BE2C (cell line): ENCODE measurements at regions not wholly inside any gene's neighbourhood (a gene's known extent, or its start where the extent isn't known, plus 50 kb on each side); places are given as distances from the start of the nearest gene placed in this dataset.
"Not testable (repeated sequence)": the region's sequence is repeated elsewhere in the genome, so short reads cannot be mapped to it uniquely, and the experiment has no call there.

Experiments used
- DNase-seq: peaks from one replicate; pipeline ENCODE4 v3.0.0-alpha.2; 2020
- H3K27me3 ChIP-seq: fragments of 250-450 bp; sonication (Bioruptor Pico); 2 replicates; pipeline ENCODE4 v1.5.1; 2020; ENCODE audit warnings: mild to moderate bottlenecking
- H3K36me3 ChIP-seq: fragments of 250-450 bp; sonication (Bioruptor Pico); 2 replicates; pipeline ENCODE4 v1.5.1; 2020; ENCODE audit warnings: mild to moderate bottlenecking
- H3K4me1 ChIP-seq: fragments of 250-450 bp; sonication (Bioruptor Pico); 2 replicates; pipeline ENCODE4 v1.5.1; 2020
- H3K4me3 ChIP-seq: 2 replicates; pipeline ENCODE4 v1.5.1; 2011; ENCODE audit warnings: low read depth, low read length
- H3K9me3 ChIP-seq: fragments of 250-450 bp; sonication (Bioruptor Pico); 2 replicates; pipeline ENCODE4 v1.5.1; 2020
- CTCF ChIP-seq: IDR thresholded peaks from 2 replicates; pipeline ENCODE4 v1.5.1; 2012; ENCODE audit warnings: mild to moderate bottlenecking, low read depth, low read length

DNA sequence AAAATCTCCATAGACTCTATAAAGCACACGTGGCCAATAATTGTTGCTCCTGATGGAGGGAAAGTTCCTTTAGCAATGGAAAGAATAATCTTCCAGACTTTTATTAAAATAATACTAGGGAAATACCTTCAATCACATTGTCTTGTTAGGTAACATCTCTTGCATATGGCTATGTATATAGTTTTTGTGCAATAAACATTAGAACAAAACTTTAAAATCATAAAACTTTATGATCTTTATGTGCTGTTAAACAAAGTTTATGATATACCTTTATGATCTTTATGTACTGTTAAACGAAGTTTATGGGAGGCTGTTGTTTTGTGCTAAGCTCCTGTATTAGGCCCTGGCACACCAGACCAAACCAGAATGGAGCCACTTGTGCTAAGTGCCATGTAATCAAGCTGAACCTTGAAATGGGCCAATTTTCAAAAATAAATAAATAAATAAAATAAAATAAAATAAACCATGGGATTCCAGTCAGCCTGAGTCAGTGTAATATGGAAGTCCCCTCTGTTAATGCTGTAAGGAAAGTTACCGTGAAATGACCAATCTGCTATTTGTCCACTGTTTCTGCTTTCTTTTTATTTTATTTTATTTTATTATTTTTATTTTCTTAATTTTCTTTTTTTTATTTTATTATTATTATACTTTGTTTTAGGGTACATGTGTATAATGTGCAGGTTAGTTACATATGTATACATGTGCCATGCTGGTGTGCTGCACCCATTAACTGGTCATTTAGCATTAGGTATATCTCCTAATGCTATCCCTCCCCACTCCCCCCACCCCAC, 431.3 kb downstream of the SPATA31D1 start:
- Histone ChIP-seq H3K4me3 (no peak overlapping the region), H3K27me3 (no peaks in the 10 kb centered on the region), H3K4me1 (no peaks in the 10 kb centered on the region), H3K36me3 (no peaks in the 10 kb centered on the region), H3K9me3 (no peaks in the 10 kb centered on the region)
- DNase-seq, result no peak
- no peak for TF ChIP-seq CTCF

GRCh38 chr9:82421498-82421897, 432.9 kb downstream of the SPATA31D1 start:
- H3K4me3 ChIP-seq, result no peak overlapping the region
- no peaks in the 10 kb centered on the region for H3K4me1 ChIP-seq
- no peaks in the 10 kb centered on the region for H3K27me3 ChIP-seq
- no peak for DNase-seq
- H3K36me3 ChIP-seq, result no peaks in the 10 kb centered on the region
- no peaks in the 10 kb centered on the region for H3K9me3 ChIP-seq
- TF ChIP-seq CTCF, result no peak

- no peak for DNase-seq
- TF ChIP-seq CTCF, result no peak
- Histone ChIP-seq H3K4me3 (no peak overlapping the region), H3K4me1 (no peaks in the 10 kb centered on the region), H3K27me3 (no peaks in the 10 kb centered on the region), H3K36me3 (no peaks in the 10 kb centered on the region), H3K9me3 (no peaks in the 10 kb centered on the region)
These were observed 435.1 kb downstream of the SPATA31D1 start for GRCh38 chr9:82423700-82424099.

DNA sequence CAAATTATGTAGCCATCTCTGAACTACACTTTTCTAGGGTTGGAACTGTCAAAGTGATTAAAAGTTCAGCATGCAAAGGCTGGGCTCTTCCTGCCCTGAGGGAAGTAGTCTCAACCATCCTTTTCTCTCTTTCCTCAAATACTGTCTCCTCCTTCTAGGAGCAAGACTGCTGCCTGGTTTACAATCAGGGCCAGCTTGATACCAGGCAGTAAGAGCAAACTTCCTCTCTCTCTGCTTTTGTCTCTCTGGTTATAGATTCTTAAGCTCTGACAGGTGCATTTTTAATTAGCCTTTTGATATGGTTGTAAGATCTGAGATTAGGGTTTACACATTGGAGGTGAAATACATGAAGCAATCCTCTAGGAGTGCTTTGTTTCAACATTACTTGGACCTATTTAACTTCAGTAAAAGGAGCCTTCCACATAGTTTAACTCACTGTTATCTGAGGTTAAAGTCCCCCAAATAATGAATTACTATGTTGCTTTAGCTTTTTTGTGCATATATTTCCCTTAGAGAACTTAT, 436.1 kb downstream of the SPATA31D1 start:
- no peaks in the 10 kb centered on the region for H3K27me3 ChIP-seq
- no peak for DNase-seq
- H3K9me3 ChIP-seq, result no peaks in the 10 kb centered on the region
- no peaks in the 10 kb centered on the region for H3K4me1 ChIP-seq
- no peak overlapping the region for H3K4me3 ChIP-seq
- no peak for TF ChIP-seq CTCF
- no peaks in the 10 kb centered on the region for H3K36me3 ChIP-seq

- no peaks in the 10 kb centered on the region for H3K36me3 ChIP-seq
- no peaks in the 10 kb centered on the region for H3K27me3 ChIP-seq
- no peaks in the 10 kb centered on the region for H3K9me3 ChIP-seq
- TF ChIP-seq CTCF, result no peak
- no peak overlapping the region for H3K4me3 ChIP-seq
- DNase-seq, result no peak
- no peaks in the 10 kb centered on the region for H3K4me1 ChIP-seq
These were observed 442.5 kb downstream of the SPATA31D1 start for GRCh38 chr9:82431121-82431520.

DNA sequence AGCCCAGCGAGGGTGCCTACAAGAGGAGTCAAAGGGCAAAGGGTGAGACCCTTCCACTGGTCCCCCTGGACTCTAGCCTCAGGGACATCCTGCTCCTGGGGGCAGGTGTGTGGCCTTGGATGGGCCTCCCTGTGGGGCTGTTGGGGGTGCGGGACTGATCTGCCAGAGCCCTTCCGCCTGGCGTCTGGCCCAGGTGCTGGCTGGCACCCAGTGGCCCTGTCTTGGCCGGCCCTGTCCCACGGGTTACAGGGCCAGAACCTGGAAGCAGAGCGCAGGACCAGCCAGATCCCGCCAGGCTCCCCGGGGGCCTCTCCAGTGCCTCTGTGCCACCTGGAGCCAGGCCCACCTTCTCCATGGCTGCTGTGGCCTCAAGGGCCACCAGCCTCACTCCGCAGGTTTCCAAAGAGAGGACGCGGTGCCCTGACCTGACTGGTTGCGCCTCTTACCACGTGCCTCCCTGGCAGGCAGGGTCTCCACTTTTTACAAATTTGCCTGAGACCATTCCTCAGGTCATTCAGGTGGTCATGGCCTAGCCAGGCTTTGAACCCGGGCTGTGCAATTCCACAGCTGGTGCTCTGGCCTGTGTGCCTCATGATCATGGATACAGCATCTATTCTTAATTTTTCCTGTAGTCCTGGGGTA, 444.8 kb downstream of the SPATA31D1 start:
- H3K4me1 ChIP-seq, H3K27me3 ChIP-seq, H3K4me3 ChIP-seq, H3K36me3 ChIP-seq, H3K9me3 ChIP-seq, DNase-seq: not testable (repeated sequence)
